NAMALWA (cell line): ENCODE measurements at regions not wholly inside any gene's neighbourhood (a gene's known extent, or its start where the extent isn't known, plus 50 kb on each side); places are given as distances from the start of the nearest gene placed in this dataset.
"Not testable (repeated sequence)": the region's sequence is repeated elsewhere in the genome, so short reads cannot be mapped to it uniquely, and the experiment has no call there.

Source experiments
- DNase-seq: peaks from one replicate; pipeline ENCODE4 v3.0.0-alpha.2; 2015; ENCODE audit warnings: low spot score

GRCh38 chr3:104916971-104917370, 449.7 kb upstream of the ALCAM start:
- no peak for DNase-seq

GRCh38 chr3:104920512-104920911, 446.2 kb upstream of the ALCAM start:
- no peak for DNase-seq

- DNase-seq = no peak
These were observed 432.7 kb upstream of the ALCAM start for GRCh38 chr3:104933972-104934371.

- DNase-seq = no peak
These were observed 431.1 kb upstream of the ALCAM start for GRCh38 chr3:104935613-104936012.

GRCh38 chr3:104939196-104939595, 427.5 kb upstream of the ALCAM start:
- DNase-seq = peak; percentile 3

- no peak for DNase-seq
These were observed 424.9 kb upstream of the ALCAM start for GRCh38 chr3:104941785-104942184.

GRCh38 chr3:104943974-104944373, 422.7 kb upstream of the ALCAM start:
- DNase-seq = no peak

GRCh38 chr3:104947943-104948342, 418.8 kb upstream of the ALCAM start:
- no peak for DNase-seq

GRCh38 chr3:104949810-104950209, 416.9 kb upstream of the ALCAM start:
- DNase-seq = not testable (repeated sequence)

- no peak for DNase-seq
These were observed 415.3 kb upstream of the ALCAM start for GRCh38 chr3:104951426-104951825.

GRCh38 chr3:104952146-104952972, 414.4 kb upstream of the ALCAM start:
- DNase-seq = no peak

- no peak for DNase-seq
These were observed 409.9 kb upstream of the ALCAM start for GRCh38 chr3:104956620-104957345.

- no peak for DNase-seq
These were observed 406.1 kb upstream of the ALCAM start for GRCh38 chr3:104960579-104960978.

- DNase-seq = no peak
These were observed 404.9 kb upstream of the ALCAM start for GRCh38 chr3:104961851-104962250.

- no peak for DNase-seq
These were observed 392.4 kb upstream of the ALCAM start for GRCh38 chr3:104974316-104974715.

GRCh38 chr3:104977719-104978118, 389.0 kb upstream of the ALCAM start:
- DNase-seq = no peak

- DNase-seq = no peak
These were observed 384.6 kb upstream of the ALCAM start for GRCh38 chr3:104982130-104982529.

- peak; percentile 6 for DNase-seq
These were observed 378.9 kb upstream of the ALCAM start for GRCh38 chr3:104987859-104988258.

- no peak for DNase-seq
These were observed 378.2 kb upstream of the ALCAM start for GRCh38 chr3:104988496-104988895.

GRCh38 chr3:104989878-104990277, 376.8 kb upstream of the ALCAM start:
- no peak for DNase-seq

GRCh38 chr3:104990758-104991157, 376.0 kb upstream of the ALCAM start:
- DNase-seq = no peak

GRCh38 chr3:104992676-104993075, 374.0 kb upstream of the ALCAM start:
- DNase-seq = no peak

GRCh38 chr3:105006164-105006563, 360.5 kb upstream of the ALCAM start:
- no peak for DNase-seq
